ENCODE measurements at regions not wholly inside any gene's neighbourhood (a gene's known extent, or its start where the extent isn't known, plus 50 kb on each side); places are given as distances from the start of the nearest gene placed in this dataset.

GRCh38 chr2:195543902-195544894 lies 112.8 kb upstream of the SLC39A10 start (continued):
- TF ChIP-seq, protein P1, sequence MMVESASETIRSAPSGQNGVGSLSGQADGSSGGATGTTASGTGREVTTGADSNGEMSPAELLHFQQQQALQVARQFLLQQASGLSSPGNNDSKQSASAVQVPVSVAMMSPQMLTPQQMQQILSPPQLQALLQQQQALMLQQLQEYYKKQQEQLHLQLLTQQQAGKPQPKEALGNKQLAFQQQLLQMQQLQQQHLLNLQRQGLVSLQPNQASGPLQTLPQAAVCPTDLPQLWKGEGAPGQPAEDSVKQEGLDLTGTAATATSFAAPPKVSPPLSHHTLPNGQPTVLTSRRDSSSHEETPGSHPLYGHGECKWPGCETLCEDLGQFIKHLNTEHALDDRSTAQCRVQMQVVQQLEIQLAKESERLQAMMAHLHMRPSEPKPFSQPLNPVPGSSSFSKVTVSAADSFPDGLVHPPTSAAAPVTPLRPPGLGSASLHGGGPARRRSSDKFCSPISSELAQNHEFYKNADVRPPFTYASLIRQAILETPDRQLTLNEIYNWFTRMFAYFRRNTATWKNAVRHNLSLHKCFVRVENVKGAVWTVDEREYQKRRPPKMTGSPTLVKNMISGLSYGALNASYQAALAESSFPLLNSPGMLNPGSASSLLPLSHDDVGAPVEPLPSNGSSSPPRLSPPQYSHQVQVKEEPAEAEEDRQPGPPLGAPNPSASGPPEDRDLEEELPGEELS (CRISPR knock-in tag; IDR thresholded peaks at IDR 0.05): peak; percentile 61
- TF ChIP-seq FOXA1 (IDR thresholded peaks at IDR 0.05): no peak
- TF ChIP-seq FOXA1 (CRISPR knock-in tag; IDR thresholded peaks at IDR 0.05): 0 out of 2 replicates have a peak, but pooled peaks have one; percentile 39
- TF ChIP-seq, protein P2, sequence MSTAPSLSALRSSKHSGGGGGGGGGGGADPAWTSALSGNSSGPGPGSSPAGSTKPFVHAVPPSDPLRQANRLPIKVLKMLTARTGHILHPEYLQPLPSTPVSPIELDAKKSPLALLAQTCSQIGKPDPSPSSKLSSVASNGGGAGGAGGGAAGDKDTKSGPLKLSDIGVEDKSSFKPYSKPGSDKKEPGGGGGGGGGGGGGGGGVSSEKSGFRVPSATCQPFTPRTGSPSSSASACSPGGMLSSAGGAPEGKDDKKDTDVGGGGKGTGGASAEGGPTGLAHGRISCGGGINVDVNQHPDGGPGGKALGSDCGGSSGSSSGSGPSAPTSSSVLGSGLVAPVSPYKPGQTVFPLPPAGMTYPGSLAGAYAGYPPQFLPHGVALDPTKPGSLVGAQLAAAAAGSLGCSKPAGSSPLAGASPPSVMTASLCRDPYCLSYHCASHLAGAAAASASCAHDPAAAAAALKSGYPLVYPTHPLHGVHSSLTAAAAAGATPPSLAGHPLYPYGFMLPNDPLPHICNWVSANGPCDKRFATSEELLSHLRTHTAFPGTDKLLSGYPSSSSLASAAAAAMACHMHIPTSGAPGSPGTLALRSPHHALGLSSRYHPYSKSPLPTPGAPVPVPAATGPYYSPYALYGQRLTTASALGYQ (CRISPR knock-in tag; IDR thresholded peaks at IDR 0.05): peak; percentile 45; the same call in 1 of the 2 replicates
- TF ChIP-seq NFIC (IDR thresholded peaks at IDR 0.05; ENCODE audit: low read length): peak; percentile 67; the same call in 1 of the 2 replicates
- TF ChIP-seq NCOA2 (CRISPR knock-in tag; IDR thresholded peaks at IDR 0.05): peak; percentile 48; the same call in 1 of the 2 replicates
- no peak for TF ChIP-seq CC2D1A (CRISPR knock-in tag; IDR thresholded peaks at IDR 0.05)

DNA sequence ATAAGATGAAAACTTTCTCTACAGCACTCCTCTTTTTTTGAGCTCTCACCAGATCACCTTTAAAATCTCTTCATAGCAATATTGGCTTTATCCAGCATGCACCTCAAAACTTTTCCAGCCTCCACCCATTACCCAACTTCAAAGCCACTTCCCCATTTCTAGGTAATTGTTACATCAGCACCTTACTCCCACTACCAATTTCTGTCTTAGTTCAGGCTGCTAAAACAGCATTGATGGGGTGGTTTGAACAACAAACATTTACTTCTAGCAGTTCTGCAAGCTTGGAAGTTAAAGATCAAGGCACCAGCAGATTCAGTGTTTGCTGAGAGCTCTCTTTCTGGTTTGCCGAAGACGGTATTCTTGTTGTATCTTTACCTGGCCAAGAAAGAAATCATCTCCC lies 114.0 kb upstream of the SLC39A10 start:
- BruUV-seq (replicated peaks): no TSS peak
- DNase-seq (ENCODE audit: low spot score): no peak
- Histone ChIP-seq H3K9ac (ENCODE audit: insufficient read depth, low read depth, low read length) (no peak overlapping the region), H3K36me3 (replicated peaks in 1 of 2; ENCODE audit: control insufficient read depth in 1 of 2, insufficient read depth in 2 of 2, low read length in 2 of 2) (no peaks in the 10 kb centered on the region), H2AFZ (ENCODE audit: low read length) (no peak overlapping the region), H3K79me2 (ENCODE audit: insufficient read depth, low read length) (no peaks in the 10 kb centered on the region), H4K20me1 (ENCODE audit: insufficient read depth, low read length) (no peaks in the 10 kb centered on the region), H3K4me3 (replicated peaks in 1 of 3; ENCODE audit: insufficient read depth in 1 of 3, low read depth in 2 of 3, low read length in 3 of 3) (no peak overlapping the region), H3K4me2 (ENCODE audit: low read depth, low read length) (no peak overlapping the region), H3K4me1 (ENCODE audit: insufficient read depth, low read length) (peaks cover 19% of the 10 kb centered on the region), H3K27me3 (ENCODE audit: control insufficient read depth in 1 of 2, insufficient read depth in 2 of 2, low read length in 2 of 2) (no peaks in the 10 kb centered on the region), H3K27ac (ENCODE audit: extremely low read length, insufficient read depth, low read length) (no peak overlapping the region), H3K9me3 (ENCODE audit: low read length) (no peaks in the 10 kb centered on the region)
- intact Hi-C loops (cut with micrococcal nuclease; ENCODE audit: unreplicated experiment) (loop anchor here (5.0 kb wide), 1 partner anchor 114 kb away; the partner anchor contains the start of gene SLC39A10), in situ Hi-C loops (cut with HindIII; ENCODE audit: extremely low pct_ligation_motif_present, low pct_unique_long_range_greater_than_20kb) (no loop called here)
- 68% methylated on average over 2 of the region's 2 CpGs for WGBS (ENCODE audit: low lambda C conversion rate)
- POLR2A ChIA-PET: no interaction called here
- CTCF ChIA-PET (ENCODE audit: low intra/inter-chr PET ratio, low total read pairs): no interaction called here
- TF ChIP-seq EZH2 (conservative IDR thresholded peaks at IDR 0.05; ENCODE audit: low read depth, low read length) (no peak), RCOR2 (CRISPR knock-in tag; IDR thresholded peaks at IDR 0.05) (no peak), MED13 (CRISPR knock-in tag; IDR thresholded peaks at IDR 0.05) (no peak)
- FAIRE-seq: no peak
- no peak for ATAC-seq
